GM19035 (cell line): ENCODE measurements at regions not wholly inside any gene's neighbourhood (a gene's known extent, or its start where the extent isn't known, plus 50 kb on each side); places are given as distances from the start of the nearest gene placed in this dataset.

ENCODE experiments used
- ATAC-seq: cut with Tn5 transposase; IDR thresholded peaks from one replicate; pipeline ENCODE4 v1.9.1; 2021; ENCODE audit not compliant: unreplicated experiment

GRCh38 chr21:28541371-28542112, 451.1 kb downstream of the LTN1 start:
- ATAC-seq: no peak

- ATAC-seq: no peak
Measured at GRCh38 chr21:28540514-28540913, 452.2 kb downstream of the LTN1 start.

GRCh38 chr21:28539623-28539988, 453.1 kb downstream of the LTN1 start:
- no peak for ATAC-seq

DNA sequence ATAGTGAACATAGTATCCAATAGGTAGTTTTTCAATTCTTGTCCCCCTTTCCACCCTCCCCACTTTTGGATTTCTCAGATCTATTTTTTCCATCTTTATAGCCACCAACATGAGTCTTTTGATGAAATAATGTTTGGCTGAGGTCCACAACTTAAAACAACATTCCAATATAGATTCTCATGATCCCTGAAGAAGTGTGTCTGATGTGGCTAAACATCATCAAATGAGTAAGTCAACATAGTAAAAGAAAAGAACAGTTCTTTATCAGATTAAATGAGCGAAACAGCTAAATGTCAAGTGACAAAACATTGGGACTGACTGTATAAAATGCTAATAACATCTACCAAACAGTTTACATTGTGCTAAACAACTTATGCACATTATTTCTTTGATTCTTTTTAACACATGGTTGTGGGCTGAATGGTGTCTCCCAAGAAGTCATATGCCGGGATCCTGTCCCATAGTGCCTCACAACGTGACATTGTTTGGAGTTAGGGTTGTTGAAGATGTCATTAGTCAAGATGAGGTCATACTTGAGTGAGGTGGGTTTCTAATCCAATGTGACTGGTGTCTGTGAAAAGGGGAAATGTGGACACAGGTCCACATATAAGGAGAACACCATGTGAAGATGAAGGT, 453.6 kb downstream of the LTN1 start:
- no peak for ATAC-seq

DNA sequence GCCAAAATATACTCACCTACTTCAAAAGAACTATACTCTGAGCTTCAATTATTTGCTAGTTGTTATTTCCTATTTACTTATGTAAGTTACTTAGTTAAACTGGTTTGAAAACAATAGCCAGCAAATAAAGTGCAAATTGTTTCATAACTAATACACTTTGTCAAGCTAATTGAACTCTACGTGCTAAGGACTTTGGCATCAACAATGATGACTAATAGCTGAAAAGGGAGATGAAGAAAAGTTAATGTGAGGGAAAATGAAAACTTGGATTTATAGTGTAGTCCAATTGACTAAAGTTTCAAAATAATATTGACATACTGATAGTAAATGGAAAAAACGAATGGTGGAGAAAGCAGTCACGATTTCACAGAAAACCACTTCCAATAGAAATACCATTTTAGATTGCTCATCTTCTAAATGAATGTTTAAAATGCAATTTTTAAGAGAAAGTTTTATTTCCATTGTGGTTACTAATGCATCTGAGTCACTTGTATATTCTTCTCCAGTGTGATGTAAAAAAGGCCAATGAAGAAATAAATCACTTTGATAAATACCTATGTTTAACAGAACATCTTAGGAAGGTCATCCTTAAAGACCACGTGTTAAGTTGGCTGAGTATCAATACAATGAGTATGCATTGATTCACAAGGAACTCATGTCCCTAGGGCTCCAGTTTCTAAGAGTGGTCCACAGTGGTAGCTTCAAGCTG, 455.2 kb downstream of the LTN1 start:
- ATAC-seq: no peak

DNA sequence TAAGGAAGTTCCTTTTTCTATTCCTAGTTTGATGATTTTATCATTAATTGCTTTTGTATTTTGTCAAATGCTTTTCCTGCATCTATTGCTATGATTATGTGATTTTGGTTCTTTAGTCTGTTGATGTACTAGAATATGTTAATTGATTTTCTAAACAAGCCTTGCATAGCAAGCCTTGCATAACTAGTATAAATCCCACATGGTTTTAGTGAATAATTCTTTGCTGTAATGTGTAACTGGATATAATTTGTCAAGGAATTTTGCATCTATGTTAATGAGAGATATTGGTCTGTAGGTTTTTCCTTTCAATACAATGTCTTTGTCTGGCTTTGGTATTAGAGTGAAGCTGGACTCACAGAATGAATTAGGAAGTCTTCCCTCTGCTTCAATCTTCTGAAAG, 460.2 kb downstream of the LTN1 start:
- no peak for ATAC-seq

DNA sequence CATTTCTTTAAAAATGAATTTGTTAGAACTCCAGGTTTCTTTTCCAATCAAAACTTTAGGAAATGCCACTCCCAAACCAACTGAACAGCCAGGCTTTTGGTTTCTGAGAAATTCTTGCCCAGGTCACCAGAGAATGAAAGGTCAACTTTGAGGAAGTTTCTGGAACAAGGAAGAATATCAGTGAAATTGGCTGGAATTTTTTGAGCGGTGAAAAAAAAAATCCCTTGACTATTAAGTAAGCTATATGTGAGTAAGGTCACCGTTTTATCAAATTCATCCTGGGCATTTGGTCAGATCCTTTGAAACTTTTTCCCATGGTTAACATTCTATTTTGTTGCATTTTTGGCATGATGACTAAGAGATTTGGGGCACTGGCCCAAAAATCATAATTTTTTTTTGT, 469.3 kb downstream of the LTN1 start:
- no peak for ATAC-seq

- no peak for ATAC-seq
Measured at GRCh38 chr21:28522014-28522799, 470.5 kb downstream of the LTN1 start.

DNA sequence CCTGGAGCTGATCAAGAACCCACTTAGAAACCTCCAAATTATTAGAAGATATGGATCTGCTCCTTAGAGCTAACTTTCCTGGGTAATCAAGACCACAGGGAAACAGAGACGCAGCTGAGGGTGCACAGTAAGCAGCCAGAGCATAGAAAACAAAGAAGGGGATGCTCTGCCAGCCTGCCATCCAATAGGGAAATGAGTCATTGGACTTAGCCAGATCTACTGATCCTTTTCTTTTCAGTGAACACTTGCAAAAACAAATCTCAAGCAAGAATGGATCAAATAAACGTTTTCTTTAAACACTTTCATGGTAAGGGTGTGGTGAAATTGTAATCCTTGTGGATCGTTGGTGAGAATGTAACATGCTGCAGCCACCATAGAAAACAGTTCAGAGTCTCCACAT, 474.0 kb downstream of the LTN1 start:
- ATAC-seq: no peak

GRCh38 chr21:28516991-28517592, 475.6 kb downstream of the LTN1 start:
- peak; percentile 97 for ATAC-seq

DNA sequence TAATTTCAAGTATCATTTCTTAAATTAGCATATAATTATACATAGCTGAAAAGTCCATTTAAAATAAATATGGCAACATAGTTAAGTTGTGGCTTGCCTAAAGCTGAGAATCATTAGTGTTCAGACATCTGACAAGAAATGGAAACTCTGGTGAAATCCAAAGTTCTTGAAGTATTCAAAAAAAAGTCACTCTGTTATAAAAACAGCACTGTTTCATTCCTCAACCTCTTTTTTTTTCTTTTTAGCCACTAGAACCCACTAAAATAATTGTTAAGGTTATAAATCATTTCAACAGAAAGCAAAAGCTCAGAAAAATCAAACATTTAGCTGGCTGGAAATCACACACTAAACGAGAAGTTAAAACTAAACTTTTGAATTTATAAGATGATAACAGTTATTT, 476.7 kb downstream of the LTN1 start:
- ATAC-seq: no peak

DNA sequence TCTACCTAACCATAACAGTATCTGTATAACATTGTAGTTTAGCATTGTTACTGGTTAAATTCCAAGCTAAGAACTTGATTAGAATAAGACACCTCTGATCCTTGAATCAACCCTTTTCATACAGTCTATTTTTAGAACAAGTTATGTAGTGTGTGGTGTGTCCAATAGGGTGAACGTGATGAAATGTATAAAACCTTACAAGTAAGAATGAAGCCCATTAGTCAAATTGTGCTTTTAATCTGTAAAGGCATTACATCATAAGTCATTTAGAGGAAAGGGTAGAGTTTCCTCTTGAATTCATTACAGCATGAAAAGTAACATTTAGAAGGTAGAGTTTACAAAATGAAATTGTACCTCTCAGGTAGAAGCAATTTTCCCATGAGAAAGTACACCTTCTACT, 479.2 kb downstream of the LTN1 start:
- no peak for ATAC-seq

GRCh38 chr21:28509031-28509430, 483.6 kb downstream of the LTN1 start:
- ATAC-seq: no peak

DNA sequence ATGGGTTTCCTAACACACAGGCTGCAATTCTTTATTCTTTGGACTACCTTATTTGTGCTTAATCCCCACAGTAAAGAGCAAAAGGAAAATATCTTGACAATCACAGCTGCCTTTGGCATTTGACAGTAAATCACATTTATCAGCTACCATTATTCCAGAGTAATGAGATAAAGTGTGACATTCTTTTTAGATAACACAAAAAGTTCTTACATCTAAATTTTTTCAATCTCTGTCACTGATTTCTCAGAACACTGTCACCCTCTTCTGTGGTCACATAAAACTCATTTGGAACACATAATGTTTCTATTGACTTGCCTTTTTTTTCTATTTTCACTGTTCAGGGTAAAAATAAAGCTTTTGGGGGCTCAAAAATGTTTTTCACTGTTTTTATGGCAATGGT, 484.6 kb downstream of the LTN1 start:
- ATAC-seq: no peak

GRCh38 chr21:28496517-28496916, 496.2 kb downstream of the LTN1 start:
- ATAC-seq: no peak

DNA sequence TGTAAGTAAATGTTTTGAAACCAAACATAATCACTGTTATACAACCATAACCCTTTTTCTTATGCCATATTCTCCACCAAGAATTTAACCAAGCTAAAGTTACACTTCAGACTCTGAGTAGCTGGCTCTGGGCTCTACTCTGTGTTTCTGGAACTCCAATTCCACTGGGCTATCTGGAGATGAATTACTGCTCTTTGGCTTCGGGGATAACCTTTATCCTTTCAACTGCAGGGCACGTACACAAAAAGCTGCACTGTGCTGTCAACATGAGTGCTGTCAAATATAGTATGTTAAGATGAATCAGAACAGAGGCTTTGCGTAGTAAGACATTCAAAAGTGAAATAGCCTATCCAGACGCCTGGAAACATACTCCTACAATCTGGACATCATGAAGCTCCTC, 500.6 kb downstream of the LTN1 start:
- ATAC-seq: no peak

- ATAC-seq: no peak
Measured at GRCh38 chr21:28489821-28490350, 502.8 kb downstream of the LTN1 start.

GRCh38 chr21:28489162-28489561, 503.5 kb downstream of the LTN1 start:
- no peak for ATAC-seq

- no peak for ATAC-seq
Measured at GRCh38 chr21:28487455-28488070, 505.1 kb downstream of the LTN1 start.

GRCh38 chr21:28485301-28486022, 507.2 kb downstream of the LTN1 start:
- no peak for ATAC-seq
